NB4 (cell line): ENCODE measurements at regions not wholly inside any gene's neighbourhood (a gene's known extent, or its start where the extent isn't known, plus 50 kb on each side); places are given as distances from the start of the nearest gene placed in this dataset.

Experiments
- MAX ChIP-seq: IDR thresholded peaks from 2 replicates; pipeline ENCODE4 v1.6.1; 2011; ENCODE audit warnings: low read depth, low read length
- POLR2A ChIP-seq: IDR thresholded peaks from 2 replicates; pipeline ENCODE4 v1.6.1; 2011; ENCODE audit warnings: mild to moderate bottlenecking; ENCODE audit not compliant: insufficient read length; ENCODE audit errors: extremely low read depth
- TF ChIP-seq, protein P1 (sequence below): IDR thresholded peaks from one replicate; pipeline ENCODE4 v1.5.1; 2012; ENCODE audit warnings: low read depth, low read length

GRCh38 chr17:31595666-31596381, 204.3 kb downstream of the RAB11FIP4 start:
- TF ChIP-seq POLR2A (no peak), MAX (0 out of 2 replicates have a peak, but pooled peaks have one; percentile 41)
- TF ChIP-seq, protein P1, sequence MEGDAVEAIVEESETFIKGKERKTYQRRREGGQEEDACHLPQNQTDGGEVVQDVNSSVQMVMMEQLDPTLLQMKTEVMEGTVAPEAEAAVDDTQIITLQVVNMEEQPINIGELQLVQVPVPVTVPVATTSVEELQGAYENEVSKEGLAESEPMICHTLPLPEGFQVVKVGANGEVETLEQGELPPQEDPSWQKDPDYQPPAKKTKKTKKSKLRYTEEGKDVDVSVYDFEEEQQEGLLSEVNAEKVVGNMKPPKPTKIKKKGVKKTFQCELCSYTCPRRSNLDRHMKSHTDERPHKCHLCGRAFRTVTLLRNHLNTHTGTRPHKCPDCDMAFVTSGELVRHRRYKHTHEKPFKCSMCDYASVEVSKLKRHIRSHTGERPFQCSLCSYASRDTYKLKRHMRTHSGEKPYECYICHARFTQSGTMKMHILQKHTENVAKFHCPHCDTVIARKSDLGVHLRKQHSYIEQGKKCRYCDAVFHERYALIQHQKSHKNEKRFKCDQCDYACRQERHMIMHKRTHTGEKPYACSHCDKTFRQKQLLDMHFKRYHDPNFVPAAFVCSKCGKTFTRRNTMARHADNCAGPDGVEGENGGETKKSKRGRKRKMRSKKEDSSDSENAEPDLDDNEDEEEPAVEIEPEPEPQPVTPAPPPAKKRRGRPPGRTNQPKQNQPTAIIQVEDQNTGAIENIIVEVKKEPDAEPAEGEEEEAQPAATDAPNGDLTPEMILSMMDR = no peak
